Stimulated activated CD8-positive, alpha-beta memory T cell treated with anti-CD3 and anti-CD28 coated beads, Interleukin-12 subunit alpha, Interleukin-12 subunit beta, amount 100 ng/mL, for 24 hours (primary cell): ENCODE measurements at regions not wholly inside any gene's neighbourhood (a gene's known extent, or its start where the extent isn't known, plus 50 kb on each side); places are given as distances from the start of the nearest gene placed in this dataset.

ENCODE experiments used
- DNase-seq: peaks from one replicate; pipeline ENCODE4 v3.0.0-alpha.2; 2020; ENCODE audit errors: extremely low read depth

GRCh38 chr2:204108781-204109295, 172.3 kb downstream of the ICOS start:
- no peak for DNase-seq

GRCh38 chr2:204109681-204110080, 173.1 kb downstream of the ICOS start:
- DNase-seq = no peak

- peak; percentile 38 for DNase-seq
Measured at GRCh38 chr2:204110338-204110741, 173.8 kb downstream of the ICOS start.

- no peak for DNase-seq
Measured at GRCh38 chr2:204110751-204111516, 174.4 kb downstream of the ICOS start.

GRCh38 chr2:204112084-204112770, 175.7 kb downstream of the ICOS start:
- DNase-seq = no peak

GRCh38 chr2:204114295-204115136, 178.0 kb downstream of the ICOS start:
- no peak for DNase-seq

- no peak for DNase-seq
Measured at GRCh38 chr2:204115137-204116056, 178.8 kb downstream of the ICOS start.

- no peak for DNase-seq
Measured at GRCh38 chr2:204116159-204116792, 179.7 kb downstream of the ICOS start.

- DNase-seq = no peak
Measured at GRCh38 chr2:204122425-204122824, 185.9 kb downstream of the ICOS start.

GRCh38 chr2:204124140-204124750, 187.7 kb downstream of the ICOS start:
- DNase-seq = no peak

- no peak for DNase-seq
Measured at GRCh38 chr2:204126705-204127104, 190.1 kb downstream of the ICOS start.

GRCh38 chr2:204127238-204127637, 190.7 kb downstream of the ICOS start:
- no peak for DNase-seq

- no peak for DNase-seq
Measured at GRCh38 chr2:204129591-204130294, 193.2 kb downstream of the ICOS start.

GRCh38 chr2:204131621-204132020, 195.1 kb downstream of the ICOS start:
- no peak for DNase-seq

GRCh38 chr2:204133476-204133875, 196.9 kb downstream of the ICOS start:
- DNase-seq = no peak

GRCh38 chr2:204134421-204134820, 197.9 kb downstream of the ICOS start:
- no peak for DNase-seq

- DNase-seq = no peak
Measured at GRCh38 chr2:204135752-204136151, 199.2 kb downstream of the ICOS start.

- no peak for DNase-seq
Measured at GRCh38 chr2:204138206-204138605, 201.6 kb downstream of the ICOS start.

- no peak for DNase-seq
Measured at GRCh38 chr2:204140246-204140645, 203.7 kb downstream of the ICOS start.
